Aorta (tissue), 5 donors: ENCODE measurements at regions not wholly inside any gene's neighbourhood (a gene's known extent, or its start where the extent isn't known, plus 50 kb on each side); places are given as distances from the start of the nearest gene placed in this dataset.
"Not testable (repeated sequence)": the region's sequence is repeated elsewhere in the genome, so short reads cannot be mapped to it uniquely, and the experiment has no call there.

Source experiments
- ATAC-seq: fragments of 200-7000 bp; cut with Tn5 transposase; one replicate; pipeline ENCODE4 v1.9.1; 2022; ENCODE audit warnings: moderate library complexity; ENCODE audit not compliant: low FRiP score
- DNase-seq, 2 donors: peaks; one replicate each; pipeline ENCODE4 v3.0.0-alpha.2; 2020
- H3K27ac ChIP-seq, 2 donors: one replicate each; pipeline ENCODE4 v1.5.1; 2013; ENCODE audit warnings: low read length in 2 of 2, mild to moderate bottlenecking in 2 of 2, moderate library complexity in 2 of 2, control low read depth in 1 of 2, inconsistent platforms in 1 of 2, low read depth in 1 of 2
- H3K27me3 ChIP-seq, 2 donors: one replicate each; pipeline ENCODE4 v1.6.1; 2013; ENCODE audit warnings: control low read depth in 1 of 2, low read length in 1 of 2, mild to moderate bottlenecking in 1 of 2, moderate library complexity in 1 of 2; ENCODE audit not compliant: insufficient read depth in 2 of 2, control insufficient read depth in 1 of 2
- H3K36me3 ChIP-seq, 2 donors: one replicate each; pipeline ENCODE4 v1.6.1; 2013; ENCODE audit warnings: control low read depth in 1 of 2, low read length in 1 of 2, mild to moderate bottlenecking in 1 of 2; ENCODE audit not compliant: insufficient read depth in 2 of 2, control insufficient read depth in 1 of 2
- H3K4me1 ChIP-seq, 2 donors: one replicate each; pipeline ENCODE4 v1.6.1; 2013; ENCODE audit warnings: low read length in 2 of 2, control low read depth in 1 of 2, mild to moderate bottlenecking in 1 of 2, moderate library complexity in 1 of 2; ENCODE audit not compliant: insufficient read depth in 2 of 2, control insufficient read depth in 1 of 2
- H3K4me3 ChIP-seq, 2 donors: one replicate each; pipeline ENCODE4 v1.5.1; 2013; ENCODE audit warnings: low read length in 2 of 2, control low read depth in 1 of 2, mild to moderate bottlenecking in 1 of 2
- H3K9me3 ChIP-seq: one replicate; pipeline ENCODE4 v1.6.1; 2013; ENCODE audit warnings: mild to moderate bottlenecking, low read length; ENCODE audit not compliant: control insufficient read depth
- WGBS, 2 donors: extraction: QIAGEN DNeasy Blood & Tissue Kit; methylation state at CpG; one replicate each; pipeline ENCODE4 v1.1.7; 2013; 5-methylcytosine and 5-hydroxymethylcytosine counted together
- intact Hi-C, 2 donors: fragments of 100-400 bp; cut with DNase I; formaldehyde crosslinking; loops; one replicate each; pipeline versions ENCODE4 v1.14.2 to v1.15.0; 2022
- donor health status: healthy with polysubstance abuse.
- donor health status: Bipolar disorder and iron deficiency.
- donor health status: DM: no; HTN: no; CAD: no.
- donor health status: DM: no; HTN: no; CAD: no.
- donor health status: DM: yes; HTN: yes; CAD: no.

- no peaks in the 10 kb centered on the region for H3K36me3 ChIP-seq
- ATAC-seq (no peak), DNase-seq (no peak)
- no peak overlapping the region for H3K4me3 ChIP-seq
- 87 to 89% methylated on average over 2 of the region's 2 CpGs for WGBS, 2 donors
- intact Hi-C loops: no loop called here
- H3K27me3 ChIP-seq: no peaks in the 10 kb centered on the region
- no peaks in the 10 kb centered on the region for H3K9me3 ChIP-seq
- H3K4me1 ChIP-seq: no peaks in the 10 kb centered on the region
- no peak overlapping the region for H3K27ac ChIP-seq
Measured at GRCh38 chr14:41230683-41231082, 376.0 kb upstream of the LRFN5 start.

DNA sequence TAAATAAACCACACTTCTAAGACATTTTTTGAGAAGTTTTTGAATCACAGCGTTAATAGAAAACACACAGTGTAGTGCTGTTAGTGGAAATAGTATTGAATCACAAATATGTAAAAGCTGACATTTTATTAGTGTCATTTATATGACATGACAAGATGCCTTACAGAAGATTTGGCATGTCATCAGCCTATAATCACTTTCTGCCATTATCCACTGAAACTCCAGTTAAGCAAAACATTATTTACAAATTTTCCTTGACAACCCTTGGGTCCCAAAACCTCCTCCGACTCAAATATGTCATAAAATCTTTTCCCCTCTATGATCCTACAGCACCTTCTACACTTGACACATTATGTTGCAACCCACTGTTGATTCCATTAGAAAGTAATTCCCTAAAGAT is 376.9 kb upstream of the LRFN5 start:
- DNase-seq (no peak), ATAC-seq (no peak)
- intact Hi-C loops: no loop called here
- WGBS, 2 donors: 80 to 89% methylated on average over 2 of the region's 2 CpGs
- no peaks in the 10 kb centered on the region for H3K9me3 ChIP-seq
- no peaks in the 10 kb centered on the region for H3K27me3 ChIP-seq
- no peak overlapping the region for H3K4me3 ChIP-seq
- H3K36me3 ChIP-seq: no peaks in the 10 kb centered on the region
- H3K27ac ChIP-seq: no peak overlapping the region
- no peaks in the 10 kb centered on the region for H3K4me1 ChIP-seq

GRCh38 chr14:41225433-41225832 is 381.2 kb upstream of the LRFN5 start:
- ATAC-seq (no peak), DNase-seq (no peak)
- H3K27me3 ChIP-seq: no peaks in the 10 kb centered on the region
- no peak overlapping the region for H3K27ac ChIP-seq
- H3K36me3 ChIP-seq: no peaks in the 10 kb centered on the region
- no peak overlapping the region for H3K4me3 ChIP-seq
- intact Hi-C loops: no loop called here
- WGBS, 2 donors: 77 to 81% methylated on average over 1 of the region's 1 CpG
- no peaks in the 10 kb centered on the region for H3K9me3 ChIP-seq
- no peaks in the 10 kb centered on the region for H3K4me1 ChIP-seq

- intact Hi-C loops: no loop called here
- WGBS, 2 donors: 79 to 85% methylated on average over 1 of the region's 1 CpG
- no peaks in the 10 kb centered on the region for H3K9me3 ChIP-seq
- no peak for ATAC-seq
- H3K4me3 ChIP-seq: no peak overlapping the region
- no peaks in the 10 kb centered on the region for H3K36me3 ChIP-seq
- H3K27me3 ChIP-seq: no peaks in the 10 kb centered on the region
- no peaks in the 10 kb centered on the region for H3K4me1 ChIP-seq
- DNase-seq: no peak
- H3K27ac ChIP-seq: no peak overlapping the region
Measured at GRCh38 chr14:41222581-41222980, 384.1 kb upstream of the LRFN5 start.

DNA sequence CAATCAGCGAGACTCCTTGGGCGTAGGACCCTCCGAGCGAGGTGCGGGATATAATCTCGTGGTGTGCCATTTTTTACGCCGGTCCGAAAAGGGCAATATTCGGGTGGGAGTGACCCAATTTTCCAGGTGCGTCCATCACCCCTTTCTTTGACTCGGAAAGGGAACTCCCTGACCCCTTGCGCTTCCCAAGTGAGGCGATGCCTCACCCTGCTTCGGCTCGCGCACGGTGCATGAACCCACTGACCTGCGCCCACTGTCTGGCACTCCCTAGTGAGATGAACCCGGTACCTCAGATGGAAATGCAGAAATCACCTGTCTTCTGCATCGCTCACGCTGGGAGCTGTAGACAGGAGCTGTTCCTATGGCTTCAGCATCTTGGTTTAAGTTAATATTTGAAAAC is 391.7 kb upstream of the LRFN5 start:
- H3K9me3 ChIP-seq, H3K27ac ChIP-seq, intact Hi-C loops, H3K4me3 ChIP-seq, H3K4me1 ChIP-seq, ATAC-seq, H3K36me3 ChIP-seq, H3K27me3 ChIP-seq: not testable (repeated sequence)
- 95% methylated on average over 22 of the region's 22 CpGs for WGBS, 2 donors
- peak in 1 of 2 donors; percentile 58 for DNase-seq

DNA sequence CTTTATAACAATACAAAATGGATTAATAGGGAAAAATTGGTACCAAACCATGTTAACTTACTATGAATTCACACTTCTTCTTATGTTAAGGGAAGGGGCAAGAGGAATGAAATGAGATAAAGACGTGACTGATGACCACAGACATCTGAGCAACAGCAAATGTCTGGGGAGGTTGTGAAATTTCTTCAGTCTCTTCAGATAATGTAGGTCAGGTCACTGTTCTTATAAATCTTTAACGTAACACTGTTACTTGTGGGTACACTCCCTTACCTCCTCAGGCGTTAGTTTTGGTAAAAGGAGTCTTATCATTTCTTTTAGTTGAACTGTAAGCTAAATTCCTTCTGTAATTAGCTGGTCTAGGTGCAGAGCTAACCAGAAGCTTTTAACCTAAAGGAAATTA is 405.0 kb upstream of the LRFN5 start:
- no peak for DNase-seq
- 49 to 51% methylated on average over 3 of the region's 3 CpGs for WGBS, 2 donors
- no peaks in the 10 kb centered on the region for H3K36me3 ChIP-seq
- H3K9me3 ChIP-seq: no peaks in the 10 kb centered on the region
- no peaks in the 10 kb centered on the region for H3K27me3 ChIP-seq
- H3K4me3 ChIP-seq: no peak overlapping the region
- intact Hi-C loops: no loop called here
- no peak for ATAC-seq
- H3K4me1 ChIP-seq: no peaks in the 10 kb centered on the region
- H3K27ac ChIP-seq: no peak overlapping the region

DNA sequence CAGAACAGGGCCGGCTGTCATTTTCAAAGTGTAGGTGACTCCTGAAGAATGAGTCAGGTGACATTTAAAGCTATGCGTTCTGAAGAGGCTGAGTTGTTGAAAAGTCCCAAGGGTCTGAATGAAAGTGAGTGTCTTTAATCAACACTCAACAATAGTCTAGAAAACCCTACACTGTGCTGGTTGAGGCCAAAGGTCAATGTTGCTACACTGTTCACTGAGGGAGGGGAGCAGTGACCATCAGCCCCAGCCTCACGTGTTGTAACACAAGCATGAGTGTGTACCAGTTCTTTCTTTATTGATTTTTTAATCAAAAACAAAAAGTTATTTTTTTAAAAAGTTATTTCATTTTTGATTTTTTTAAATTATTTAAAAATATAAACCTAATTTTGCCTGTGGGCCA is 418.8 kb upstream of the LRFN5 start:
- Histone ChIP-seq H3K27me3 (no peaks in the 10 kb centered on the region), H3K9me3 (no peaks in the 10 kb centered on the region), H3K4me3 (no peak overlapping the region), H3K27ac (no peak overlapping the region), H3K36me3 (no peaks in the 10 kb centered on the region), H3K4me1 (no peaks in the 10 kb centered on the region)
- intact Hi-C loops: no loop called here
- DNase-seq: no peak
- no peak for ATAC-seq
- WGBS, 2 donors: 51 to 55% methylated on average over 3 of the region's 3 CpGs

- Histone ChIP-seq H3K27ac (no peak overlapping the region), H3K36me3 (no peaks in the 10 kb centered on the region), H3K4me1 (no peaks in the 10 kb centered on the region), H3K4me3 (no peak overlapping the region), H3K27me3 (no peaks in the 10 kb centered on the region), H3K9me3 (no peaks in the 10 kb centered on the region)
- ATAC-seq: no peak
- 40 to 47% methylated on average over 3 of the region's 3 CpGs for WGBS, 2 donors
- no peak for DNase-seq
- intact Hi-C loops: no loop called here
Measured at GRCh38 chr14:41171045-41171444, 435.6 kb upstream of the LRFN5 start.

GRCh38 chr14:41167040-41167439 is 439.6 kb upstream of the LRFN5 start:
- no peak for ATAC-seq
- H3K4me3 ChIP-seq: no peak overlapping the region
- H3K27me3 ChIP-seq: no peaks in the 10 kb centered on the region
- no peaks in the 10 kb centered on the region for H3K36me3 ChIP-seq
- WGBS, 2 donors: 87 to 88% methylated on average over 4 of the region's 4 CpGs
- no peak overlapping the region for H3K27ac ChIP-seq
- DNase-seq: no peak
- H3K4me1 ChIP-seq: no peaks in the 10 kb centered on the region
- no peaks in the 10 kb centered on the region for H3K9me3 ChIP-seq
- intact Hi-C loops: no loop called here
